Endothelial cell (in vitro differentiated cells): ENCODE measurements at regions not wholly inside any gene's neighbourhood (a gene's known extent, or its start where the extent isn't known, plus 50 kb on each side); places are given as distances from the start of the nearest gene placed in this dataset.
A peak's percentile ranks its signal among the peaks of the same experiment; 100 is the strongest.

Experiments
- DNase-seq: peaks from one replicate; pipeline ENCODE4 v3.0.0; 2021; ENCODE audit warnings: low spot score
- H3K27ac Mint-ChIP-seq: one replicate; pipeline ENCODE4 v1.8.0; 2021; ENCODE audit warnings: mixed read lengths, inconsistent platforms; ENCODE audit not compliant: unreplicated experiment
- H3K27me3 Mint-ChIP-seq: one replicate; pipeline ENCODE4 v1.8.0; 2021; ENCODE audit warnings: mild to moderate bottlenecking, moderate library complexity, mixed read lengths, inconsistent platforms; ENCODE audit not compliant: unreplicated experiment
- H3K36me3 Mint-ChIP-seq: one replicate; pipeline ENCODE4 v1.8.0; 2021; ENCODE audit warnings: mild to moderate bottlenecking, low read depth, mixed read lengths, inconsistent platforms; ENCODE audit not compliant: unreplicated experiment
- H3K4me1 Mint-ChIP-seq: one replicate; pipeline ENCODE4 v1.8.0; 2021; ENCODE audit warnings: mild to moderate bottlenecking, mixed read lengths, inconsistent platforms; ENCODE audit not compliant: unreplicated experiment
- H3K4me3 Mint-ChIP-seq: one replicate; pipeline ENCODE4 v1.8.0; 2021; ENCODE audit warnings: mild to moderate bottlenecking, mixed read lengths, inconsistent platforms; ENCODE audit not compliant: unreplicated experiment
- H3K9me3 Mint-ChIP-seq: one replicate; pipeline ENCODE4 v1.8.0; 2021; ENCODE audit warnings: mixed read lengths, inconsistent platforms; ENCODE audit not compliant: unreplicated experiment
- CTCF ChIP-seq: fragments of 200-600 bp; sonication (generic); IDR thresholded peaks from one replicate; pipeline ENCODE4 v1.5.0; 2021; ENCODE audit warnings: antibody characterized with exemption; ENCODE audit not compliant: unreplicated experiment

GRCh38 chr5:10860645-10861422 is 99.8 kb upstream of the DAP start:
- Mint-ChIP-seq H3K36me3 (no peaks in the 10 kb centered on the region), H3K4me1 (peaks cover 10% of the 10 kb centered on the region), H3K27me3 (peaks cover 4% of the 10 kb centered on the region), H3K27ac (no peak overlapping the region), H3K4me3 (no peak overlapping the region), H3K9me3 (no peaks in the 10 kb centered on the region)
- DNase-seq: no peak
- no peak for TF ChIP-seq CTCF

- H3K4me3 Mint-ChIP-seq: no peak overlapping the region
- H3K27me3 Mint-ChIP-seq: peaks cover 4% of the 10 kb centered on the region
- no peaks in the 10 kb centered on the region for H3K36me3 Mint-ChIP-seq
- H3K4me1 Mint-ChIP-seq: peaks cover 10% of the 10 kb centered on the region
- DNase-seq: no peak
- H3K27ac Mint-ChIP-seq: no peak overlapping the region
- no peaks in the 10 kb centered on the region for H3K9me3 Mint-ChIP-seq
- TF ChIP-seq CTCF: no peak
Measured at GRCh38 chr5:10860196-10860543, 99.1 kb upstream of the DAP start.

GRCh38 chr5:10859393-10860195 is 98.6 kb upstream of the DAP start:
- Mint-ChIP-seq H3K4me3 (no peak overlapping the region), H3K36me3 (no peaks in the 10 kb centered on the region), H3K4me1 (peaks cover 10% of the 10 kb centered on the region), H3K27me3 (peaks cover 5% of the 10 kb centered on the region), H3K9me3 (no peaks in the 10 kb centered on the region), H3K27ac (no peak overlapping the region)
- no peak for TF ChIP-seq CTCF
- DNase-seq: no peak

- Mint-ChIP-seq H3K9me3 (no peaks in the 10 kb centered on the region), H3K4me1 (peaks cover 10% of the 10 kb centered on the region), H3K4me3 (no peak overlapping the region), H3K36me3 (no peaks in the 10 kb centered on the region), H3K27me3 (peaks cover 5% of the 10 kb centered on the region), H3K27ac (no peak overlapping the region)
- no peak for TF ChIP-seq CTCF
- no peak for DNase-seq
Measured at GRCh38 chr5:10858945-10859344, 97.9 kb upstream of the DAP start.

- Mint-ChIP-seq H3K4me1 (peaks cover 10% of the 10 kb centered on the region), H3K27ac (peak overlapping the region; percentile 68), H3K9me3 (no peaks in the 10 kb centered on the region), H3K27me3 (peaks cover 5% of the 10 kb centered on the region), H3K36me3 (no peaks in the 10 kb centered on the region), H3K4me3 (no peak overlapping the region)
- DNase-seq: no peak
- no peak for TF ChIP-seq CTCF
Measured at GRCh38 chr5:10858307-10858706, 97.3 kb upstream of the DAP start.
